Naive B cell (primary cell): ENCODE measurements at regions not wholly inside any gene's neighbourhood (a gene's known extent, or its start where the extent isn't known, plus 50 kb on each side); places are given as distances from the start of the nearest gene placed in this dataset.

Experiments
- ATAC-seq, 2 donors: fragments of 150-1000 bp; cut with Tn5 transposase; 2 replicates each; pipeline ENCODE4 v1.10.0; 2021; ENCODE audit warnings: low read depth in 2 of 2, mild to moderate bottlenecking in 2 of 2, moderate library complexity in 2 of 2
- DNase-seq: peaks from one replicate; pipeline ENCODE4 v3.0.0; 2022
- H3K27ac Mint-ChIP-seq, 6 donors: one replicate each; pipeline ENCODE4 v1.8.0; 2020 to 2022; ENCODE audit warnings: mild to moderate bottlenecking in 6 of 6, mixed read lengths in 6 of 6, moderate library complexity in 5 of 6, inconsistent platforms in 2 of 6
- H3K27me3 Mint-ChIP-seq, 3 donors: one replicate each; pipeline ENCODE4 v1.8.0; 2021 to 2022; ENCODE audit warnings: mixed read lengths in 3 of 3, mild to moderate bottlenecking in 1 of 3
- H3K36me3 Mint-ChIP-seq, 2 donors: one replicate each; pipeline ENCODE4 v1.8.0; 2020 to 2022; ENCODE audit warnings: mixed read lengths in 2 of 2, inconsistent platforms in 1 of 2, mild to moderate bottlenecking in 1 of 2
- H3K4me1 Mint-ChIP-seq, 3 donors: one replicate each; pipeline ENCODE4 v1.8.0; 2020 to 2022; ENCODE audit warnings: mixed read lengths in 3 of 3, inconsistent platforms in 1 of 3, mild to moderate bottlenecking in 1 of 3, moderate library complexity in 1 of 3
- H3K4me3 Mint-ChIP-seq, 8 donors: one replicate each; pipeline ENCODE4 v1.8.0; 2020 to 2022; ENCODE audit warnings: mild to moderate bottlenecking in 8 of 8, mixed read lengths in 8 of 8, moderate library complexity in 8 of 8, inconsistent platforms in 2 of 8
- H3K9me3 Mint-ChIP-seq, 7 donors: one replicate each; pipeline ENCODE4 v1.8.0; 2020 to 2022; ENCODE audit warnings: mixed read lengths in 7 of 7, mild to moderate bottlenecking in 5 of 7, inconsistent platforms in 2 of 7, moderate library complexity in 1 of 7

DNA sequence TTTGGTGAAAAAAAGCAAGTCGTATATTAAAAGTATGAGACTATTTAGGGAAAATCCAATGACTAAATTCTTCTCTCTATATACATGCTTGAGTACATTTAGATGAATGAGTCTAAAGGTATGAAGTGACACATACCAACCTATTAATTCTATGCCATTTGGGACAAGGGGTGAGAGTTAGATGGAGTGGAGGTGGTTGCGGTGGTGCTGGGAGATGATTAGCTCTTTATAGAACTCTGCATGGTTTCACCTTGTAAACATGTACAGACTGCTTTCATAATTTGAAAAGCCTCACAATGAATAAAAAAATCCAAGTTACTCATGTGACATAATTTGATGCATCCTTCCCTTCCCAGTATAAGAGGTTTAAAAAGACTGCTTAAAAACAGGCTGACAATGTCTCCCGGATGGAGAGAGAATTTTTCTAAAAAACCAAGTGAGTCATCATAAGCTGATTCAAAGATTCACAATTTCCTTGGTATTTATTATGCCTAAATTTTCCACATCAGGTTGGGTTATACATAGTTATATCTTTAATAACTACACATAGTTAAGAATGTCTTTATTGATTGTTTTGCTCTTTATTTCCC, 572.8 kb downstream of the REEP3 start:
- Mint-ChIP-seq H3K27me3 (no peaks in the 10 kb centered on the region), H3K4me3 (no peak overlapping the region), H3K9me3 (no peaks in the 10 kb centered on the region), H3K4me1 (no peaks in the 10 kb centered on the region), H3K36me3 (no peaks in the 10 kb centered on the region), H3K27ac (no peak overlapping the region)
- DNase-seq, result no peak
- no peak for ATAC-seq

GRCh38 chr10:64096941-64097340, 575.7 kb downstream of the REEP3 start:
- no peak overlapping the region for H3K27ac Mint-ChIP-seq
- H3K27me3 Mint-ChIP-seq, result no peaks in the 10 kb centered on the region
- ATAC-seq (no peak), DNase-seq (no peak)
- H3K4me3 Mint-ChIP-seq, result no peak overlapping the region
- no peaks in the 10 kb centered on the region for H3K9me3 Mint-ChIP-seq
- H3K4me1 Mint-ChIP-seq, result no peaks in the 10 kb centered on the region
- H3K36me3 Mint-ChIP-seq, result no peaks in the 10 kb centered on the region

DNA sequence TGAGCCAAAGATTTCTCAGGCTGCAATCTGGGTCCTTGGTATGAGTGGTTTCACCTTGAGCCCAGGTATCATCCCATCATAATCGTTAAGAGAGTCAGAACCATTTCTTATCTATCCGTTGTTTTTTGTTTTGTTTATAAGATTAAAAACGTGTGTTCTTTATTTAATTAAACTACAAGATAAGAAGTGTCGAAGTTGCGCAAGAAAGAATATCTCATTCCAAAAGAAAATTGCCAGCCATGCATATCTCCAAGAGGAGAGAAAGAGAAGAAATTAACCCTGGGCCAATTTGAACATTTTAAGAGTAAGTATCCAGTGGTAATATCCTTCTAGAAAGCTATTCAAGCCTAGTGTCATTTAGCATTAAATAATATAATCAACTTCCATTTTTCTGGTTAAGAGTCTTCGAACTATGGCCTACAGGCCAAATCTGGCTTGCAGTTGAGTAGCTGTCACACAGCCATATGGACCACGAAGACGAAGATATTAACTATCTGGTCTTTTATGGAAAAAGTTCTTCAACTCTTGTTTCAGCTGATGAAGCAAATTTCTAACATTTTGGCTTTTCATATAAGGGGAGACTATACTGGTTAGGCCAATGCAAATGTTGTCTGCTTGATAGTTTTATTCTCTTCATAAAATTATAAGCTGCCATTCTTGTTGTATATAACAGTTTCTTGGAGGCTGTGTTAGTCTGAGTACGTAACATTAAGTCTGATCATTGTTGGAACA, 576.4 kb downstream of the REEP3 start:
- H3K9me3 Mint-ChIP-seq, result no peaks in the 10 kb centered on the region
- H3K4me3 Mint-ChIP-seq, result no peak overlapping the region
- H3K27me3 Mint-ChIP-seq, result no peaks in the 10 kb centered on the region
- no peaks in the 10 kb centered on the region for H3K36me3 Mint-ChIP-seq
- DNase-seq (no peak), ATAC-seq (no peak)
- H3K4me1 Mint-ChIP-seq, result no peaks in the 10 kb centered on the region
- no peak overlapping the region for H3K27ac Mint-ChIP-seq

GRCh38 chr10:64098994-64099393, 577.8 kb downstream of the REEP3 start:
- Mint-ChIP-seq H3K27me3 (no peaks in the 10 kb centered on the region), H3K36me3 (no peaks in the 10 kb centered on the region), H3K27ac (no peak overlapping the region), H3K4me1 (no peaks in the 10 kb centered on the region), H3K9me3 (no peaks in the 10 kb centered on the region), H3K4me3 (no peak overlapping the region)
- no peak for ATAC-seq
- no peak for DNase-seq

- H3K4me1 Mint-ChIP-seq, result no peaks in the 10 kb centered on the region
- no peak overlapping the region for H3K4me3 Mint-ChIP-seq
- H3K36me3 Mint-ChIP-seq, result no peaks in the 10 kb centered on the region
- no peak for DNase-seq
- H3K9me3 Mint-ChIP-seq, result no peaks in the 10 kb centered on the region
- no peaks in the 10 kb centered on the region for H3K27me3 Mint-ChIP-seq
- no peak overlapping the region for H3K27ac Mint-ChIP-seq
- ATAC-seq, result no peak
Measured at GRCh38 chr10:64101606-64102263, 580.5 kb downstream of the REEP3 start.

DNA sequence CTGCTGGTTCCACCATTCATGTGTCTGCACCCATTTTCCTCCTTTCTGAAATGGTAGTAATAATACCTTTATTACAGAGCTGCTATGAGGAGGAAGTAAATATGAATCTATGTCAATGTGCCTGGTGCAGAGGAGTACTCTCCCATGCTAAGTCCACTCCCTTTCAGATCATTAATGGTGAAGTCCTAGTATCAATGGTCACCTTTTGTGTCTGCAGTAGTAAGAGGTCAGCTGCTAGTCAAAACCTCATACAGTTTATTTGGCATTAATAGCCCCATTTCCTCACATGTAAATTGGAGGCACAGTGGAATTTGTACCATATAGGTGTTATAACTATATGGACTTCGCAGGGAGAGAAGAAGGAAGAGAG, 581.0 kb downstream of the REEP3 start:
- no peaks in the 10 kb centered on the region for H3K36me3 Mint-ChIP-seq
- no peak overlapping the region for H3K4me3 Mint-ChIP-seq
- peak overlapping the region in 1 of 6 donors; percentile 11 for H3K27ac Mint-ChIP-seq
- DNase-seq (no peak), ATAC-seq (no peak)
- no peaks in the 10 kb centered on the region for H3K9me3 Mint-ChIP-seq
- no peaks in the 10 kb centered on the region for H3K4me1 Mint-ChIP-seq
- no peaks in the 10 kb centered on the region for H3K27me3 Mint-ChIP-seq

- no peaks in the 10 kb centered on the region for H3K4me1 Mint-ChIP-seq
- H3K4me3 Mint-ChIP-seq, result no peak overlapping the region
- no peak overlapping the region for H3K27ac Mint-ChIP-seq
- no peak for DNase-seq
- no peaks in the 10 kb centered on the region for H3K36me3 Mint-ChIP-seq
- H3K9me3 Mint-ChIP-seq, result no peaks in the 10 kb centered on the region
- no peaks in the 10 kb centered on the region for H3K27me3 Mint-ChIP-seq
- ATAC-seq, result no peak
Measured at GRCh38 chr10:64102916-64103315, 581.7 kb downstream of the REEP3 start.

DNA sequence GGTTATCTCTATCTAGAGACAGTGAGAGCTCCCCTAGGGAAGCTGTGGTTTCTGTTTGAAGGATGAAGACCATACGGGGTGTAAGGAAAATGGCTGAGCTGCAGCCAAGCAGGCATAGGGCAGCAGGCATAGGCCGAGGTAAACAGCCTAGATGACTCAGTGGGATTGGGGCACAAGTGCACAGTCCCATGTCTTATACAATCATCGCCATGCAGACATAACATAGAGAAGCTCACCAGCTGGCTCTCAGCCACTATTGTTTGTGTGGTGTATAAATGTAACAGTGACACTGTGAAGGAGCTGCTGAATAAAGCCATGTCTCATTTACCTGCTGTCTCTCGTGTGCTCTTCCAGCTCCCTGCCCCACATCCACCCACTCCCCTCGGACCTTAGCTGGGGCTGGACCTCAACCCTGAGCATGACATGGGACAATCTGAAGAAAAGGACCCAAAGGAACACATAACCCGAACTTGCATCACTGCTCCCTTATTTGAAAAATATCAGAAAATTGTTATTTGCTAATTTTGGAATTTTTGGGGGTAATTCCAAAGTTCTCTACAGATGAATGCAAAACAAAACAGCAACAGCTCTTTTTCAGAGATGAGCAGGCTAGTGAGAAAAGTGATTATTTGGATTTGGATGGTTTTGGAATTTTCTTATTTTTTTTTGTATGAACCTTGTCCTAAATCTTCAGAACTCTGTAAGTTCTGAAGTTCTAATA, 582.7 kb downstream of the REEP3 start:
- ATAC-seq, result no peak
- no peaks in the 10 kb centered on the region for H3K36me3 Mint-ChIP-seq
- H3K27me3 Mint-ChIP-seq, result no peaks in the 10 kb centered on the region
- peaks cover 0 to 2% (median 0%) of the 10 kb centered on the region in 3 donors for H3K4me1 Mint-ChIP-seq
- H3K4me3 Mint-ChIP-seq, result no peak overlapping the region
- H3K27ac Mint-ChIP-seq, result no peak overlapping the region
- H3K9me3 Mint-ChIP-seq, result no peaks in the 10 kb centered on the region
- DNase-seq, result no peak

DNA sequence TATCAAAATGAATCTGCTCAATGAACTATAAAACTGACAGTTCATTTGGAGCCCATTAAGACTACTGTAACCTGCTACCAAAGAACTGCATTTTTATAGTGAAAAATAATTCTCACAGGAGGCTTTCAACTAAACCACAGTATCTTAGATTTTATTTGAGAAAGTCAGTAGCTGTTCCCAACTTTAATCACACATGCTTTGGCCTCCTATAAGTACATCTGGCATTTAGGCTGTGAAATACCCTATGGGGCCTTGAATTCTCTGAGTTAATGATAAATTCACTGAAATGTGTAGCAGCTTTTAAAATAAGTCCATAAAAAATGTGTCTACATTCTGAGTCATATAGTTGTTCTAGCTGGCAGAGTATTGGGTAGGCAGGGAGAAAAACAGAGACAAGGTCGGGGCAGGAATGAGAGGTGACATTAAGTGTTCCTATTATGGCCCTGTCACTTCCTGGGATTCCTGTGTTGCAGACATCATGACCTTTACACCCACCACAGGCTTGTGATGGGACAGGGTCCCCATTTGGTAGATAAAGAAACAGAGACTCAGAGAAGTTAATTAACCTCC, 588.8 kb downstream of the REEP3 start:
- H3K4me3 Mint-ChIP-seq, result no peak overlapping the region
- ATAC-seq (no peak), DNase-seq (no peak)
- H3K27ac Mint-ChIP-seq, result no peak overlapping the region
- H3K36me3 Mint-ChIP-seq, result no peaks in the 10 kb centered on the region
- peaks cover 8 to 13% (median 12%) of the 10 kb centered on the region in 3 donors for H3K4me1 Mint-ChIP-seq
- peaks cover 0 to 5% (median 0%) of the 10 kb centered on the region in 3 donors for H3K27me3 Mint-ChIP-seq
- H3K9me3 Mint-ChIP-seq, result no peaks in the 10 kb centered on the region

DNA sequence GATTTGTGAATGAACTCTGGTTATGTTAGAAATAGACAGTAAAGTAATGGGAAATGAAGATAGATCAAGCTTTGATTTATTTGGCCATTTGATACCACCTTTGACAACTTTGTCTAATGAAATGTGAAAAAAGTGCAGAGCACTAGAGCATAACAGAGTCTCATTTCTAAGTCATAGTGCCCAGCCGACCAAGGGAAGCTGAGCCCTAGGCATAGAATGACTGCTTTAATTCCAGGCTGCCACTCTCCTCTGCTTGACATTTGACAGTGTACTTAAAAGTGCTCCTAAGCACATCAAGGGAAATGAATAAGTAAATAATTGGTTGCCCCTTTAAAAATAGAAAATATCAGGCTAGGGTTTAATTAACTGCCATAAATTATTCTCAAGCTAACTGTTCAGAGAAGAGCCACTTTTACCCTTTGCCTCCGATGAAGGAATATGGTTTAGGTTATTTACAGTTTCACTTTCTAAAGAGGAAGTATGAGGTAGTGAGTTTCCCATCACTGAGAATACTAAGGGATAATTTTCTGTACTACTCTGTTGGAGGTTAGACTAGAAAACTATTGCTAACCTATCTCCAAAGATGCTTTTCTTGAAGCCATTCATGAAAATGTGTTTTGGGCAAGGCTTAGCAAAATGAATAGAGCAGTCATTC, 591.6 kb downstream of the REEP3 start:
- Mint-ChIP-seq H3K27ac (peak overlapping the region in 4 of 6 donors; percentile 18 to 33 (median 30)), H3K4me3 (peak overlapping the region in 7 of 8 donors; percentile 12 to 72 (median 58))

DNA sequence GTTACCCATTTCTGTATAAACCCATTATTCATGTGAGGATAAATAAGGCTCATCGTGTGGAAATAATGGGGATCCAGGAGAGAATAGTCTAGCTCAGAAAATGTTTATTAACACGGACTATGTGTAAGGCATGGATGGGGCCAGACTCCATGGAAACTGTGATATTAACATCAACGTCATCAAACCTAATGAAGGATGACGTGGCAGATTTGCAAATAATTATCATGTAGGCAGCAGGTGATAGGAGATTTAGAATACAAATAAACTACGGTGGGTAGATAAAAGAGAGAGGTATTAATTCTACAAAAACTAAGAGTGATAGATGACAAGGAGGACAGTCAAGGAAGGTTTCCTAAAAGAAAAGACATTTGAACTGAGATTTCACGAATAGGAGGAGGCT, 592.2 kb downstream of the REEP3 start:
- no peaks in the 10 kb centered on the region for H3K36me3 Mint-ChIP-seq

More for the DNA sequence above, 591.6 kb downstream of the REEP3 start:
- Mint-ChIP-seq H3K27me3 (peaks cover 0 to 6% (median 5%) of the 10 kb centered on the region in 3 donors), H3K9me3 (no peaks in the 10 kb centered on the region), H3K4me1 (peaks cover 8 to 13% (median 12%) of the 10 kb centered on the region in 3 donors), H3K36me3 (no peaks in the 10 kb centered on the region)
- DNase-seq, result no peak
- peak in 1 of 2 donors; percentile 50 for ATAC-seq

DNA sequence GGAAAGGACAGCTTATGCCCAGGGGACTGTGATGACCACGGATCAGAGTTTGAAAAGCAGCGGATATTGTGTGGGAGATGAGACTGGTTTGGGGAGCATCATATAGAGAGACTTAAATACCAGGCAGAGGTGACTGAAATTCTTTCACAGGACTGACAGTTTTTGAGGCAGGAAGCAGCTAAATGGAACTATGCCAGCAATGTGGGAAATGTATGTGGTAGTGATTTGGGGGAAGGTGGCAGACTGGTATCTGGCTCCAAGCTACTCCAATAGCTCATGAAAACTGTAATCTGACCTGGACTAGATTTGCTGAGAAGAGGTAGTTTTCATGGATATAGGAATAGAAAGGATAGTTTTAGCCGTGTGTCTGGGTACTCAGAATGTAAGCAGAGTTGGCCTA, 592.6 kb downstream of the REEP3 start:
- DNase-seq (no peak), ATAC-seq (no peak)
- Mint-ChIP-seq H3K27me3 (peaks cover 0 to 6% (median 5%) of the 10 kb centered on the region in 3 donors), H3K27ac (peak overlapping the region in 1 of 6 donors; percentile 58), H3K9me3 (no peaks in the 10 kb centered on the region), H3K4me3 (no peak overlapping the region), H3K4me1 (peaks cover 8 to 12% (median 12%) of the 10 kb centered on the region in 3 donors), H3K36me3 (no peaks in the 10 kb centered on the region)

More for the DNA sequence above, 592.2 kb downstream of the REEP3 start:
- ATAC-seq (no peak), DNase-seq (no peak)
- Mint-ChIP-seq H3K9me3 (no peaks in the 10 kb centered on the region), H3K27me3 (peaks cover 0 to 6% (median 5%) of the 10 kb centered on the region in 3 donors), H3K4me3 (peak overlapping the region in 1 of 8 donors; percentile 22), H3K27ac (peak overlapping the region in 1 of 6 donors; percentile 58), H3K4me1 (peaks cover 8 to 13% (median 12%) of the 10 kb centered on the region in 3 donors)

DNA sequence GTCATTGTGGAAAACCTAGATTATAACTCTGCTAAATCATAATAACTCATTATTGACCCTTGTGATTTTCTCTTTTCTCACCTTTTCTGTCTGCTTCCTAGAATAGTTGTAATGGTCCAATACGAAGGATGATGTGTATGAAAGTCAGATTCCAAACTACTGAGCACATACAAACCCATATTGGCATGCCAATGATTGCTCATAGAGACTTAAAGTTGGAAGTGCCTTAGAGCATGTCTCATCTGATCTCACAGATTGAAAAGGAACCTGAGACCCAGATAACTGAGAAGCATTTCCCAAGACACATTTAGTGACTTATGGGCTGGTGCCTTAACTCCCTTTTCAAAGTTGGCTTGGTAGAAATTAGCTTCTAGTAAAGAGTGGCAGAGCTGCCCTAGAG, 594.3 kb downstream of the REEP3 start:
- no peaks in the 10 kb centered on the region for H3K36me3 Mint-ChIP-seq
- DNase-seq (no peak), ATAC-seq (no peak)
- H3K9me3 Mint-ChIP-seq, result no peaks in the 10 kb centered on the region
- peaks cover 0 to 6% (median 5%) of the 10 kb centered on the region in 3 donors for H3K27me3 Mint-ChIP-seq
- H3K4me3 Mint-ChIP-seq, result no peak overlapping the region
- peaks cover 7 to 12% (median 8%) of the 10 kb centered on the region in 3 donors for H3K4me1 Mint-ChIP-seq
- no peak overlapping the region for H3K27ac Mint-ChIP-seq
